Activated naive CD4-positive, alpha-beta T cell treated with anti-CD3 and anti-CD28 coated beads, Interleukin-2, amount 50 U/mL, for 24 hours (primary cell): ENCODE measurements at regions not wholly inside any gene's neighbourhood (a gene's known extent, or its start where the extent isn't known, plus 50 kb on each side); places are given as distances from the start of the nearest gene placed in this dataset.

ENCODE experiments used
- H3K27ac Mint-ChIP-seq: one replicate; pipeline ENCODE4 v1.8.0; 2021; ENCODE audit warnings: mild to moderate bottlenecking, mixed read lengths
- H3K27me3 Mint-ChIP-seq: one replicate; pipeline ENCODE4 v1.8.0; 2021; ENCODE audit warnings: mixed read lengths
- H3K36me3 Mint-ChIP-seq: one replicate; pipeline ENCODE4 v1.8.0; 2021; ENCODE audit warnings: mixed read lengths
- H3K4me1 Mint-ChIP-seq: one replicate; pipeline ENCODE4 v1.8.0; 2021; ENCODE audit warnings: mixed read lengths
- H3K4me3 Mint-ChIP-seq: one replicate; pipeline ENCODE4 v1.8.0; 2021; ENCODE audit warnings: mild to moderate bottlenecking, mixed read lengths
- H3K9me3 Mint-ChIP-seq: one replicate; pipeline ENCODE4 v1.8.0; 2021; ENCODE audit warnings: mixed read lengths

DNA sequence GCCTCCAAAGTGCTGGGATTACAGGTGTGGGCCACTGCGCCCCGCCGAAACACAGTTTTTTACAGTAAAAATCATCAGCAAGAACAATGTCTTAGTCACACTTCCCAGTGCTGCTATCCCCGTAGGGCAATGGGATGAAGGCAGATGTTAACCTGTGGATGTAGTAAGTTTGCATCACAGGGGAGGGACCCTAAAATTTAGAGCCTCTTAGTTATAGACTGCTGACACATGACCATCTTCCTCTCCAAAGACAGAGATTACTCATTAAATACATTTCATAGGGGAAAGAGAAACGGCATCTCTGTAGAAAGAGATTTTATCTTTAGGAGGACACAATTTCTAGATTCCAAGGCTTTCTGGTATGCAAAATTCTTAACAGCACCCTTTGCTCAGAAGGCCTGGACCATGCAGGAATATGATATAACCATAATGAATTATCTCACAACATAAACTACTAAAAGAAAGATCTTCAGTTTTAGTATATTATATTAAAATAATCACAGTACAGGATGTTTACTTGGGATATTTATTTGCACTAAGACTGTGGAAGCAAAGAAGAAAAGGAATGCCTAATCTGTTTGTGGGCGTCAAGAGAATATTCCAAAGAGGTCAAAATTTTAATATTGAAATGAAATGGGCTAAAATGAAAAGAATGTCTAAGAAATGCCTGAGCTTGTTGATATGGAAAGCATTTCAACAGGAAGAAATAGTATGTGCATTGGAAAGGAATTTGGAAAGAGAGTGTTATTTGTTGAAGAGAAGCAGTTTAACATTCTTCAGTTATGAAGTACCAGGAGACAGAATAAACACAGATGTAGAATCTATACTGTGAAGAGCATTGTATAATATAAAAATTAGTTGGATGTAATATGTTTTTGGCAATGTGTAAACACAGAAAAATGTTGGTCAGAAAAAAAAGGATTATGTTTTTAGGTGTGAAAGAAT, 1228.3 kb upstream of the CHAC2 start:
- no peaks in the 10 kb centered on the region for H3K4me1 Mint-ChIP-seq
- H3K27ac Mint-ChIP-seq, result no peak overlapping the region
- H3K9me3 Mint-ChIP-seq, result peaks cover 5% of the 10 kb centered on the region
- no peaks in the 10 kb centered on the region for H3K36me3 Mint-ChIP-seq
- no peak overlapping the region for H3K4me3 Mint-ChIP-seq
- no peaks in the 10 kb centered on the region for H3K27me3 Mint-ChIP-seq

GRCh38 chr2:52537588-52537987, 1230.0 kb upstream of the CHAC2 start:
- H3K27ac Mint-ChIP-seq, result no peak overlapping the region
- H3K27me3 Mint-ChIP-seq, result no peaks in the 10 kb centered on the region
- no peak overlapping the region for H3K4me3 Mint-ChIP-seq
- H3K4me1 Mint-ChIP-seq, result no peaks in the 10 kb centered on the region
- no peaks in the 10 kb centered on the region for H3K36me3 Mint-ChIP-seq
- H3K9me3 Mint-ChIP-seq, result peaks cover 5% of the 10 kb centered on the region

- peaks cover 3% of the 10 kb centered on the region for H3K9me3 Mint-ChIP-seq
- no peaks in the 10 kb centered on the region for H3K4me1 Mint-ChIP-seq
- no peaks in the 10 kb centered on the region for H3K27me3 Mint-ChIP-seq
- no peak overlapping the region for H3K4me3 Mint-ChIP-seq
- no peaks in the 10 kb centered on the region for H3K36me3 Mint-ChIP-seq
- H3K27ac Mint-ChIP-seq, result no peak overlapping the region
Measured at GRCh38 chr2:52536929-52537460, 1230.6 kb upstream of the CHAC2 start.

- no peaks in the 10 kb centered on the region for H3K4me1 Mint-ChIP-seq
- H3K9me3 Mint-ChIP-seq, result no peaks in the 10 kb centered on the region
- no peaks in the 10 kb centered on the region for H3K27me3 Mint-ChIP-seq
- H3K27ac Mint-ChIP-seq, result no peak overlapping the region
- H3K4me3 Mint-ChIP-seq, result no peak overlapping the region
- H3K36me3 Mint-ChIP-seq, result no peaks in the 10 kb centered on the region
Measured at GRCh38 chr2:52532956-52533355, 1234.6 kb upstream of the CHAC2 start.

GRCh38 chr2:52526735-52527134, 1240.9 kb upstream of the CHAC2 start:
- H3K4me3 Mint-ChIP-seq, result no peak overlapping the region
- no peaks in the 10 kb centered on the region for H3K4me1 Mint-ChIP-seq
- no peak overlapping the region for H3K27ac Mint-ChIP-seq
- no peaks in the 10 kb centered on the region for H3K36me3 Mint-ChIP-seq
- H3K9me3 Mint-ChIP-seq, result no peaks in the 10 kb centered on the region
- no peaks in the 10 kb centered on the region for H3K27me3 Mint-ChIP-seq

DNA sequence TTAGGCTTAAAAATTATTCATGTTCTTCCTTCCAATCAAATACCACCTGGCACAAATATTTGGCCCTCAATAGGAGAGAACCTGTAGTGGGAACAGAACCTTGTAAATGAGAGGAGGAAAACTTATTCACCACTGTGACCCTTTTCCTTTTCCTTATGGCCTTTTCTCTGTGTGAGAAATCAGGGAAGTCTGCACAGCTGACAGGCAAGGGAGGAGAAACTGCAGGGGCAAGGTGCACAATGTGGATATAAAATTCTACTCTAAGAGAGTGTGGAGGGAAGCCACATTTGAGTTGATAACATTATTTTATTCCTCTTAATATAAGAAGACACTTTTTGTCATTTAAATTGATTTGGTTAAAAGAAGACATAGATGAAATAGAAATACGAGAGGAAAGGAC, 1247.0 kb upstream of the CHAC2 start:
- Mint-ChIP-seq H3K4me1 (no peaks in the 10 kb centered on the region), H3K27me3 (no peaks in the 10 kb centered on the region), H3K9me3 (no peaks in the 10 kb centered on the region), H3K36me3 (no peaks in the 10 kb centered on the region), H3K4me3 (no peak overlapping the region), H3K27ac (no peak overlapping the region)

DNA sequence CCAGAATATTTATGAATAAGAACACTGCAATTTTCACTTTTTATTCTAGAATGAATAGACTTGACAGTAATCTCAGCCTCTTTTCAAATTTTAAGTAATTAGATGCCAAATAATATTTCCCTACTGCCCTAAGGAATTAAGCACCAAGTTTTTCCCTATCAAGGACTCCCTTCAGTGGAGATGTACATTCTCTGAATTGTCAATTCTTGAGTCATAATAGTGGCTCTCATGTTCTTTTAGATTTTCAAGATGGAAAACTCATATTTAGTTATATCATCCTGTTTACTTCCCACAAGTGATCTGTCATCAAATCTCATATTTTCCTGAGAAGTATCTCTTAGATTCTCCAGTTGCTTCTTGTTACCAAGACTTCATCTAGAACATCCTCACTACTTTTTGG, 1248.9 kb upstream of the CHAC2 start:
- no peak overlapping the region for H3K4me3 Mint-ChIP-seq
- no peaks in the 10 kb centered on the region for H3K27me3 Mint-ChIP-seq
- no peaks in the 10 kb centered on the region for H3K36me3 Mint-ChIP-seq
- H3K9me3 Mint-ChIP-seq, result peaks cover 5% of the 10 kb centered on the region
- H3K4me1 Mint-ChIP-seq, result no peaks in the 10 kb centered on the region
- H3K27ac Mint-ChIP-seq, result no peak overlapping the region

DNA sequence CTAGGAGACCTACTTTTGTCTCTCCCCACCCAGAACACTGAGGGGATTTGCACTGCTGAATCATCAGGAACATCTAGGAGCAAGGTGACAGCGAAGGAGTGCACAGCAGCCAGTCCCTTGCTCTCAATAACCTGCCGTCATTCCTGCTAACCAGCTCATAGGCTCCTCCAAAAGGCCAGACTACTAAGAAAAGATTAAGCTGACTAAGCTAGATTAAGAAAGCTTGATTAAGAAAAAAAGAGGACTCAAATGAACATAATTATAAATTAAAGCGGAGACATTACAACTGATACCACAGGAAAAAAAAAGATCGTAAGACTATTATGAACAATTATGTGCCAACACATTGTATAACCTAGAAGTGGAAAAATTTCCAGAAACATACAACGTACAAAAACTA, 1254.8 kb upstream of the CHAC2 start:
- Mint-ChIP-seq H3K4me1 (no peaks in the 10 kb centered on the region), H3K9me3 (peaks cover 10% of the 10 kb centered on the region), H3K27me3 (no peaks in the 10 kb centered on the region), H3K27ac (no peak overlapping the region), H3K36me3 (no peaks in the 10 kb centered on the region), H3K4me3 (no peak overlapping the region)

DNA sequence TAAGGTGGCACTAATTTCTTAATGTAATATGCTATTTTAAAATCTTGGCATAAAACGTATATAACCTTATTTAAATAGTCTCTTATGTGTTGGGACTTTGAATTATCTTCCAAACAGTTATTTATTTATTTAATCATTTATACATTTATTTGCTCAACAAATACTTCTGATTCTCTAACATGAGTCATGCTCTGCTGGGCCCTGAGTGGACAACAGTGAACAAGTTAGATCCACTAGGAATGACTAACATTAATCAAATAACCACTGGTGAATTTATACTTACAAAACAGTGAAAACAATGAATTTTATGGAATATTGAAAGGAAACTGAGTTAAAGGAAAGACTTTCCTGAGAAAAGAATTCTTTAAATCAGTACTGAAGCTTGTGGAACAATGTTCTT, 1257.2 kb upstream of the CHAC2 start:
- Mint-ChIP-seq H3K36me3 (no peaks in the 10 kb centered on the region), H3K27ac (no peak overlapping the region), H3K4me3 (no peak overlapping the region), H3K27me3 (no peaks in the 10 kb centered on the region), H3K4me1 (no peaks in the 10 kb centered on the region), H3K9me3 (peaks cover 9% of the 10 kb centered on the region)

DNA sequence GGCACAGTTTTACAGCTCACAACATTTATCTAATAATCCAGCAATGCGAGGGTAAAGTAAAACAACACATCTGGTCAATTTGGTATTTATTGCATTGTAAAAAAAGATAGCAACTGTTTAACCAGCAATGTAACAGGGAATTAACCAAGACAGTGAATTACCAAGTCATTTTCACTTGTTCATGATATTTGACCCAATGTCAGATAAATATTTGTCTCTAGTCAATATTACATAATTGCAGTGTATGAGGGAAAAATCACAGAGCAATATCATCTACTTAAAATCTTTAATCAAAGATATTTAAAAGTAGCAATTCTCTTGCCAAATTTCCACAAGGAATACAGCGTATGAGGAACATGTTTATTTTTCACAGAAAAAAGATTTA, 1265.1 kb upstream of the CHAC2 start:
- H3K4me1 Mint-ChIP-seq, result no peaks in the 10 kb centered on the region
- H3K27me3 Mint-ChIP-seq, result no peaks in the 10 kb centered on the region
- H3K36me3 Mint-ChIP-seq, result no peaks in the 10 kb centered on the region
- no peak overlapping the region for H3K4me3 Mint-ChIP-seq
- H3K27ac Mint-ChIP-seq, result no peak overlapping the region
- H3K9me3 Mint-ChIP-seq, result no peaks in the 10 kb centered on the region

- H3K36me3 Mint-ChIP-seq, result no peaks in the 10 kb centered on the region
- no peak overlapping the region for H3K27ac Mint-ChIP-seq
- H3K27me3 Mint-ChIP-seq, result no peaks in the 10 kb centered on the region
- no peaks in the 10 kb centered on the region for H3K4me1 Mint-ChIP-seq
- no peak overlapping the region for H3K4me3 Mint-ChIP-seq
- peaks cover 2% of the 10 kb centered on the region for H3K9me3 Mint-ChIP-seq
Measured at GRCh38 chr2:52501715-52502475, 1265.7 kb upstream of the CHAC2 start.

GRCh38 chr2:52500561-52500960, 1267.0 kb upstream of the CHAC2 start:
- H3K27ac Mint-ChIP-seq, result no peak overlapping the region
- no peak overlapping the region for H3K4me3 Mint-ChIP-seq
- peaks cover 3% of the 10 kb centered on the region for H3K9me3 Mint-ChIP-seq
- H3K27me3 Mint-ChIP-seq, result no peaks in the 10 kb centered on the region
- H3K4me1 Mint-ChIP-seq, result no peaks in the 10 kb centered on the region
- no peaks in the 10 kb centered on the region for H3K36me3 Mint-ChIP-seq

GRCh38 chr2:52498077-52498750, 1269.4 kb upstream of the CHAC2 start:
- Mint-ChIP-seq H3K27me3 (no peaks in the 10 kb centered on the region), H3K9me3 (peaks cover 3% of the 10 kb centered on the region), H3K4me3 (no peak overlapping the region), H3K36me3 (no peaks in the 10 kb centered on the region), H3K27ac (no peak overlapping the region), H3K4me1 (no peaks in the 10 kb centered on the region)

- Mint-ChIP-seq H3K27ac (no peak overlapping the region), H3K36me3 (no peaks in the 10 kb centered on the region), H3K4me3 (no peak overlapping the region), H3K27me3 (no peaks in the 10 kb centered on the region), H3K9me3 (peaks cover 7% of the 10 kb centered on the region), H3K4me1 (no peaks in the 10 kb centered on the region)
Measured at GRCh38 chr2:52495816-52496215, 1271.8 kb upstream of the CHAC2 start.

- Mint-ChIP-seq H3K36me3 (no peaks in the 10 kb centered on the region), H3K27ac (no peak overlapping the region), H3K27me3 (no peaks in the 10 kb centered on the region), H3K4me3 (no peak overlapping the region), H3K9me3 (peaks cover 8% of the 10 kb centered on the region), H3K4me1 (no peaks in the 10 kb centered on the region)
Measured at GRCh38 chr2:52477166-52477565, 1290.4 kb upstream of the CHAC2 start.

GRCh38 chr2:52475590-52475989, 1292.0 kb upstream of the CHAC2 start:
- no peak overlapping the region for H3K4me3 Mint-ChIP-seq
- H3K36me3 Mint-ChIP-seq, result no peaks in the 10 kb centered on the region
- H3K27ac Mint-ChIP-seq, result no peak overlapping the region
- no peaks in the 10 kb centered on the region for H3K4me1 Mint-ChIP-seq
- H3K27me3 Mint-ChIP-seq, result no peaks in the 10 kb centered on the region
- H3K9me3 Mint-ChIP-seq, result peaks cover 8% of the 10 kb centered on the region
